ENCODE measurements at regions not wholly inside any gene's neighbourhood (a gene's known extent, or its start where the extent isn't known, plus 50 kb on each side); places are given as distances from the start of the nearest gene placed in this dataset.

DNA sequence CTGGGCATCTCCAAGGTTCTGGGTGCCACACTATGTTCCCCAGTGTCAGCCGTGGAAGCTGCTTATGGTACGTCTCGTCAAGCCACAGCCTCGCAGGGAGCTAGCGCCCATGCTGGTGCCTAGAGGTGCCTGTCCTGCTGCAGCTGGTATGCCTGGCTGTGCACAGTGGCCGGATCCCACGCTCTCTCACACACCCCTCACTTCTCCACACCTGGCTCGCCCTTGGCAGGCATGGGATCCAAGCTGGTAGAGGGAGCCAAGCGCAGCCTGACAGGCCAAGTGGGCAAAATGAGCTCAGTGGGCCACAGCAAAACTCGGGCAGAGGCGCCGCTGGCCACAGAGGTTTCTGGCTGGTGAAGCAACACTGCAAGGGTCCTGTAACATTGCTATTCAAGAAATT lies 156.1 kb upstream of the RBMS1 start:
- no peak for TF ChIP-seq SREBF2 (IDR thresholded peaks at IDR 0.05)
- TF ChIP-seq, protein P1, sequence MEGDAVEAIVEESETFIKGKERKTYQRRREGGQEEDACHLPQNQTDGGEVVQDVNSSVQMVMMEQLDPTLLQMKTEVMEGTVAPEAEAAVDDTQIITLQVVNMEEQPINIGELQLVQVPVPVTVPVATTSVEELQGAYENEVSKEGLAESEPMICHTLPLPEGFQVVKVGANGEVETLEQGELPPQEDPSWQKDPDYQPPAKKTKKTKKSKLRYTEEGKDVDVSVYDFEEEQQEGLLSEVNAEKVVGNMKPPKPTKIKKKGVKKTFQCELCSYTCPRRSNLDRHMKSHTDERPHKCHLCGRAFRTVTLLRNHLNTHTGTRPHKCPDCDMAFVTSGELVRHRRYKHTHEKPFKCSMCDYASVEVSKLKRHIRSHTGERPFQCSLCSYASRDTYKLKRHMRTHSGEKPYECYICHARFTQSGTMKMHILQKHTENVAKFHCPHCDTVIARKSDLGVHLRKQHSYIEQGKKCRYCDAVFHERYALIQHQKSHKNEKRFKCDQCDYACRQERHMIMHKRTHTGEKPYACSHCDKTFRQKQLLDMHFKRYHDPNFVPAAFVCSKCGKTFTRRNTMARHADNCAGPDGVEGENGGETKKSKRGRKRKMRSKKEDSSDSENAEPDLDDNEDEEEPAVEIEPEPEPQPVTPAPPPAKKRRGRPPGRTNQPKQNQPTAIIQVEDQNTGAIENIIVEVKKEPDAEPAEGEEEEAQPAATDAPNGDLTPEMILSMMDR (IDR thresholded peaks at IDR 0.05) = no peak
- TF ChIP-seq TFCP2L1 (CRISPR knock-in tag; IDR thresholded peaks at IDR 0.05) = no peak
- TF ChIP-seq POLR2A (IDR thresholded peaks at IDR 0.05; ENCODE audit: low read length) = no peak
- no peak for TF ChIP-seq RFX5 (IDR thresholded peaks at IDR 0.05)
